ENCODE measurements at regions not wholly inside any gene's neighbourhood (a gene's known extent, or its start where the extent isn't known, plus 50 kb on each side); places are given as distances from the start of the nearest gene placed in this dataset.
"Not testable (repeated sequence)": the region's sequence is repeated elsewhere in the genome, so short reads cannot be mapped to it uniquely, and the experiment has no call there.

GRCh38 chr3:162390891-162391290 lies 894.3 kb downstream of the OTOL1 start:
- Histone ChIP-seq H3K4me3 (ENCODE audit: low read length) (no peak overlapping the region), H3K9me3 (ENCODE audit: insufficient read depth, low read depth, low read length) (peaks cover 10% of the 10 kb centered on the region; the same call in 1 of the 2 replicates), H3K36me3 (ENCODE audit: insufficient read depth, low read depth, low read length) (no peaks in the 10 kb centered on the region), H3K9ac (ENCODE audit: low read depth, low read length) (no peak overlapping the region), H3K27me3 (ENCODE audit: insufficient read depth, low read length) (no peaks in the 10 kb centered on the region), H3K4me1 (ENCODE audit: insufficient read depth, low read length) (no peaks in the 10 kb centered on the region), H3K27ac (ENCODE audit: low read length) (no peak overlapping the region)

GRCh38 chr3:162391301-162391700 lies 894.7 kb downstream of the OTOL1 start:
- H3K27me3 ChIP-seq (ENCODE audit: insufficient read depth, low read length), result no peaks in the 10 kb centered on the region
- H3K27ac ChIP-seq (ENCODE audit: low read length), result no peak overlapping the region
- H3K9ac ChIP-seq (ENCODE audit: low read depth, low read length), result no peak overlapping the region
- no peaks in the 10 kb centered on the region for H3K4me1 ChIP-seq (ENCODE audit: insufficient read depth, low read length)
- peaks cover 10% of the 10 kb centered on the region; the same call in 1 of the 2 replicates for H3K9me3 ChIP-seq (ENCODE audit: insufficient read depth, low read depth, low read length)
- H3K36me3 ChIP-seq (ENCODE audit: insufficient read depth, low read depth, low read length), result no peaks in the 10 kb centered on the region
- no peak overlapping the region for H3K4me3 ChIP-seq (ENCODE audit: low read length)

DNA sequence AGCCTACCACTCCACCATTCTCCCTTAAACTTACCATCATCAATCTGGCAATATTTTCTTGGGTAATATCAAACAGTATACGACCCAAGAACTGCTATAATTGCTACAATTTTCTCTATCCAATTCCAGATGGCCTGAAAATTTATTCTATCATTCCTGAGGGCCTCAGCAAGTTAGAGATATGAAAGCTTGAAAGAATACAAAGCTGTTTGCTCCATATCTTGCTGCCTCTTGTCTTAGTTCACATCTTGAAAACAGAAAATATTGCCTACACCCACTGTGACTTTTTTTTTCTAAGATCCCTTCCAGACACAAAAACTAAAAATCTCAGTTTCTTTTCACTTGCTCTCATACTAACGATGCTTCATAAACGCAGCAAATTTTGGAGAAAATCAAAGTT lies 898.9 kb downstream of the OTOL1 start:
- Histone ChIP-seq H3K4me3 (ENCODE audit: low read length) (no peak overlapping the region), H3K27me3 (ENCODE audit: insufficient read depth, low read length) (no peaks in the 10 kb centered on the region), H3K9ac (ENCODE audit: low read depth, low read length) (no peak overlapping the region), H3K36me3 (ENCODE audit: insufficient read depth, low read depth, low read length) (no peaks in the 10 kb centered on the region), H3K27ac (ENCODE audit: low read length) (no peak overlapping the region), H3K4me1 (ENCODE audit: insufficient read depth, low read length) (no peaks in the 10 kb centered on the region), H3K9me3 (ENCODE audit: insufficient read depth, low read depth, low read length) (peaks cover 10% of the 10 kb centered on the region; the same call in 1 of the 2 replicates)

DNA sequence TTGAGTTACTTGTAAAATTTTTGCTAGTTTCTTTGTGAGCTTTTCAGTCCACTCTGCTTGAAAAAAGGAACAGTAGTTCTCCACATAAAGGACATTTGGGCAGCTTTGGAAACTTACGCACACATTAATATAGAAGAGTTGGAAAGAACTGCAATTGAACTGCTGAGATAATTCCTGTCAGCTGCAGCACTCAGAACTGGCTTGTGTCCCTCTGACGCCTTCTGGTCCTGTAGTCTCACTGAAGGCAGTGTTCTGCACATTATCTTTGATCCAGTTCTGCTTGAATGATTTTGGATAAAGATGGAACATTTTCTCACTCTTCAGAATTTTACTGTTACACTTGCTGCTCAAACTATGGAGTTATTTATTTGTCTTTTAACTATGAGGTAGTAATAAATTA lies 901.9 kb downstream of the OTOL1 start:
- Histone ChIP-seq H3K27me3 (ENCODE audit: insufficient read depth, low read length) (no peaks in the 10 kb centered on the region), H3K4me3 (ENCODE audit: low read length) (no peak overlapping the region), H3K9ac (ENCODE audit: low read depth, low read length) (no peak overlapping the region), H3K27ac (ENCODE audit: low read length) (no peak overlapping the region), H3K36me3 (ENCODE audit: insufficient read depth, low read depth, low read length) (no peaks in the 10 kb centered on the region), H3K4me1 (ENCODE audit: insufficient read depth, low read length) (no peaks in the 10 kb centered on the region), H3K9me3 (ENCODE audit: insufficient read depth, low read depth, low read length) (peaks cover 6% of the 10 kb centered on the region; the same call in 1 of the 2 replicates)

DNA sequence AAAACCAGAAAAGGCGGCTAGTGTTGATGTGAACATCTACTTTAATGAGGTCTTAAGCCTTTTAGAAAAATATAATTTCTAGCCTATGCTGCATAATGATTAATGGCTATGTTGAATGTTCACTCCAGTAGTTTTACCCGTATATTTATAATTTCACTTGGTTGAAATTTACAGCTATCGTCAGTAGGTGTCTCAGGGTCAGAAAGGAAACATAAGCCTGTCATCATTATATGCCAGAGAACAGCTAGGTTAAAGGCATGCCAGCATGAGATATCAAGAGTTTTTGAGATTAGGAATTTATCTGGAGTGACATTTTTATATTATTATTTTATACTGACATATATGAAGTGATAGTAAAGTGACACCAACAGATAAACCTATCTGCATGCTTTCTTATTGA lies 904.1 kb downstream of the OTOL1 start:
- no peak overlapping the region for H3K9ac ChIP-seq (ENCODE audit: low read depth, low read length)
- no peaks in the 10 kb centered on the region for H3K36me3 ChIP-seq (ENCODE audit: insufficient read depth, low read depth, low read length)
- no peaks in the 10 kb centered on the region for H3K27me3 ChIP-seq (ENCODE audit: insufficient read depth, low read length)
- no peaks in the 10 kb centered on the region for H3K4me1 ChIP-seq (ENCODE audit: insufficient read depth, low read length)
- H3K9me3 ChIP-seq (ENCODE audit: insufficient read depth, low read depth, low read length), result no peaks in the 10 kb centered on the region
- no peak overlapping the region for H3K4me3 ChIP-seq (ENCODE audit: low read length)
- H3K27ac ChIP-seq (ENCODE audit: low read length), result no peak overlapping the region

GRCh38 chr3:162411556-162411955 lies 914.9 kb downstream of the OTOL1 start:
- not testable (repeated sequence) for H3K4me1 ChIP-seq (ENCODE audit: insufficient read depth, low read length); H3K4me3 ChIP-seq (ENCODE audit: low read length); H3K27me3 ChIP-seq (ENCODE audit: insufficient read depth, low read length)

GRCh38 chr3:162421721-162422120 lies 925.1 kb downstream of the OTOL1 start:
- Histone ChIP-seq H3K9me3 (ENCODE audit: insufficient read depth, low read depth, low read length) (no peaks in the 10 kb centered on the region), H3K27me3 (ENCODE audit: insufficient read depth, low read length) (no peaks in the 10 kb centered on the region), H3K9ac (ENCODE audit: low read depth, low read length) (no peak overlapping the region), H3K4me1 (ENCODE audit: insufficient read depth, low read length) (no peaks in the 10 kb centered on the region), H3K27ac (ENCODE audit: low read length) (no peak overlapping the region), H3K36me3 (ENCODE audit: insufficient read depth, low read depth, low read length) (no peaks in the 10 kb centered on the region), H3K4me3 (ENCODE audit: low read length) (no peak overlapping the region)

More at GRCh38 chr3:162411556-162411955, 914.9 kb downstream of the OTOL1 start:
- H3K9me3 ChIP-seq (ENCODE audit: insufficient read depth, low read depth, low read length); H3K27ac ChIP-seq (ENCODE audit: low read length); H3K36me3 ChIP-seq (ENCODE audit: insufficient read depth, low read depth, low read length); H3K9ac ChIP-seq (ENCODE audit: low read depth, low read length): not testable (repeated sequence)

DNA sequence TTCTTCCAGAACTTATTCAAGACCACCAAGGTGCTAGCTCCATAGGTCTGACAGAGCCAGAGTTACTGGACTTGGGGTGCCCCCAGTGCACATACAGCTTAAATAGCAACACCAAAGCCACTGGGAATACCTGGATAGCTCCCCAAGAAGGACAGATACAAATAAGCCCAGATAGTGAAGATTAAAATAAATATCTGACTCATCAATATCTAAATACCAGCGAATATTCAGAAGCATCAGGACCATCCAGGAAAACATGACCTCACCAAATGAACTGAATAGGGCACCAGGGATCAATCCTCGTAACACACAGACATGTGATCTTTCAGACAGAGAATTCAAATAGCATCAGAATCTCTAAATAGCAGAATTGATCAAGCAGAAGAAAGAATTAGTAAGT lies 931.6 kb downstream of the OTOL1 start:
- Histone ChIP-seq H3K36me3 (ENCODE audit: insufficient read depth, low read depth, low read length) (no peaks in the 10 kb centered on the region), H3K4me3 (ENCODE audit: low read length) (no peak overlapping the region), H3K9me3 (ENCODE audit: insufficient read depth, low read depth, low read length) (peaks cover 3% of the 10 kb centered on the region; the same call in 1 of the 2 replicates), H3K4me1 (ENCODE audit: insufficient read depth, low read length) (no peaks in the 10 kb centered on the region), H3K9ac (ENCODE audit: low read depth, low read length) (no peak overlapping the region), H3K27me3 (ENCODE audit: insufficient read depth, low read length) (no peaks in the 10 kb centered on the region), H3K27ac (ENCODE audit: low read length) (no peak overlapping the region)

DNA sequence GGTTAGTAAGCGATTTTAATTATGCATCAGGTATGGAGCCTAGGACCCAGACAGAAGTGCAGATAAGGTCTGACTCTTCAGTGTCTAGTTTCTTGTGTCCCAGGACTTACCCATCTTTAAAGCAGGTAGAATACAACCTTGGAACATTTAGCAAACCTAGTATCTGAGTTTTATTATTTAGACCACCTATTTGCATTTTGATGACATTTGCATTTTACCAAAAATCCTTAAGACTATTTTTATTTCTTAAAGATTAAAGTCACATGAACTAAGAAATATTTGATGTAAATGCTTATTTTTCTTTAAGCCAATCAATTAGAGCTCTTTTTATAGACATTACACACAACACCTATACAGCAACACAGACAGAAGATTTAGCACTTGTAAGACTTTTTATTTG lies 939.1 kb downstream of the OTOL1 start:
- Histone ChIP-seq H3K4me1 (ENCODE audit: insufficient read depth, low read length) (no peaks in the 10 kb centered on the region), H3K27me3 (ENCODE audit: insufficient read depth, low read length) (no peaks in the 10 kb centered on the region), H3K27ac (ENCODE audit: low read length) (no peak overlapping the region)

DNA sequence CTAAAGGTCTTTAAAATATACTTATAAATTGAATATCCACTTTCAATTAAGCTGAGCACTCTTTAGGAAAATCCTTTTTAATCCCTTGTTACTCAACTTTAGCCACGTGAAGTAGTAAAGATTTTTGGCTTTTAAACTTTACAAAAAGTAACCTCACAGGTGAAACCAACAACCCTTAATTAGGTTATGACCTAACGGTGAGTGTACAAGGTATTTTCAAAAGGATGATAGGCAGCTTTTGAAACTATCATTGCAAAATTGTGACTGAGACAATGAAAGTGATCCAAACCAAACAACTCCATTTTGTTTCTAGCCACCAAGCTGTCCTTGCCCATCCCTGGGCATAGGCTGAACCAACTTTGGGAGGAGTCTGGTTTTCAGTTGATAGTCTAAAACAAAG lies 940.2 kb downstream of the OTOL1 start:
- Histone ChIP-seq H3K4me3 (ENCODE audit: low read length) (no peak overlapping the region), H3K27me3 (ENCODE audit: insufficient read depth, low read length) (no peaks in the 10 kb centered on the region), H3K9ac (ENCODE audit: low read depth, low read length) (no peak overlapping the region), H3K4me1 (ENCODE audit: insufficient read depth, low read length) (no peaks in the 10 kb centered on the region), H3K9me3 (ENCODE audit: insufficient read depth, low read depth, low read length) (no peaks in the 10 kb centered on the region), H3K27ac (ENCODE audit: low read length) (no peak overlapping the region), H3K36me3 (ENCODE audit: insufficient read depth, low read depth, low read length) (no peaks in the 10 kb centered on the region)

More for the DNA sequence above, 939.1 kb downstream of the OTOL1 start:
- Histone ChIP-seq H3K36me3 (ENCODE audit: insufficient read depth, low read depth, low read length) (no peaks in the 10 kb centered on the region), H3K9ac (ENCODE audit: low read depth, low read length) (no peak overlapping the region), H3K4me3 (ENCODE audit: low read length) (no peak overlapping the region), H3K9me3 (ENCODE audit: insufficient read depth, low read depth, low read length) (peaks cover 3% of the 10 kb centered on the region; the same call in 1 of the 2 replicates)

GRCh38 chr3:162437480-162437879 lies 940.9 kb downstream of the OTOL1 start:
- no peaks in the 10 kb centered on the region for H3K4me1 ChIP-seq (ENCODE audit: insufficient read depth, low read length)
- H3K4me3 ChIP-seq (ENCODE audit: low read length), result no peak overlapping the region
- H3K36me3 ChIP-seq (ENCODE audit: insufficient read depth, low read depth, low read length), result no peaks in the 10 kb centered on the region
- no peak overlapping the region for H3K9ac ChIP-seq (ENCODE audit: low read depth, low read length)
- no peak overlapping the region for H3K27ac ChIP-seq (ENCODE audit: low read length)
- no peaks in the 10 kb centered on the region for H3K9me3 ChIP-seq (ENCODE audit: insufficient read depth, low read depth, low read length)
- no peaks in the 10 kb centered on the region for H3K27me3 ChIP-seq (ENCODE audit: insufficient read depth, low read length)

GRCh38 chr3:162441716-162442115 lies 945.1 kb downstream of the OTOL1 start:
- Histone ChIP-seq H3K36me3 (ENCODE audit: insufficient read depth, low read depth, low read length) (no peaks in the 10 kb centered on the region), H3K27me3 (ENCODE audit: insufficient read depth, low read length) (no peaks in the 10 kb centered on the region), H3K4me1 (ENCODE audit: insufficient read depth, low read length) (no peaks in the 10 kb centered on the region), H3K9me3 (ENCODE audit: insufficient read depth, low read depth, low read length) (no peaks in the 10 kb centered on the region), H3K9ac (ENCODE audit: low read depth, low read length) (no peak overlapping the region), H3K27ac (ENCODE audit: low read length) (no peak overlapping the region), H3K4me3 (ENCODE audit: low read length) (no peak overlapping the region)

DNA sequence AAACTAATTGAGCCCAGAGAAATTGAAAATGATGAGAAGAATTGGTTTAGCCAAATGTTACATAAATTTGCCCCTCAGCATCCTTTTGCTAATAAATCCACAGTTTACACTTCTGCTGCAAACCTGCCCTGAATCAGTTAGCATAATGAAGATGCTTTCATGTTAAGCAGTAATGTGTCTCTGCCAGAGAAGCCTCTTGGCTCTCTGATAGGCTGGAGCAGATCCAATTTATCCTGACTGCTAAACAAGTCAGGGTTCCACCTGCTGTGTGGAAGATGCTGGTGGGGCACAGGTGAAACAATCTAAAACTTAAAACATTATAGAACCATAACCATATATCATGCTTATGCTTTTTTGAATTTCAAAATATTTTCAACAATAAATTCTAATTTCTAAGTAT lies 946.8 kb downstream of the OTOL1 start:
- no peaks in the 10 kb centered on the region for H3K4me1 ChIP-seq (ENCODE audit: insufficient read depth, low read length)
- H3K27me3 ChIP-seq (ENCODE audit: insufficient read depth, low read length), result no peaks in the 10 kb centered on the region
- H3K9ac ChIP-seq (ENCODE audit: low read depth, low read length), result no peak overlapping the region
- H3K36me3 ChIP-seq (ENCODE audit: insufficient read depth, low read depth, low read length), result no peaks in the 10 kb centered on the region
- no peak overlapping the region for H3K4me3 ChIP-seq (ENCODE audit: low read length)
- H3K9me3 ChIP-seq (ENCODE audit: insufficient read depth, low read depth, low read length), result no peaks in the 10 kb centered on the region
- no peak overlapping the region for H3K27ac ChIP-seq (ENCODE audit: low read length)
